Motor neuron (in vitro differentiated cells): ENCODE measurements at regions not wholly inside any gene's neighbourhood (a gene's known extent, or its start where the extent isn't known, plus 50 kb on each side); places are given as distances from the start of the nearest gene placed in this dataset.
A peak's percentile ranks its signal among the peaks of the same experiment; 100 is the strongest.

Source experiments
- ATAC-seq, 8 experiments: fragments of 200-7000 bp; cut with Tn5 transposase; replicated peaks in 6 of 8; 2 replicates each; pipeline ENCODE4 v1.8.0; 2021; ENCODE audit warnings: mild to moderate bottlenecking in 8 of 8, moderate library complexity in 8 of 8
- H3K27ac ChIP-seq, 2 donors: fragments of 250-450 bp; sonication (Bioruptor Pico); 2 replicates each; pipeline ENCODE4 v1.9.0; 2021; ENCODE audit warnings: antibody characterized with exemption in 2 of 2, mild to moderate bottlenecking in 2 of 2, moderate library complexity in 1 of 2
- H3K4me1 ChIP-seq, 2 donors: fragments of 250-450 bp; sonication (Bioruptor Pico); replicated peaks in 1 of 2; 2 replicates each; pipeline ENCODE4 v1.6.1; 2021; ENCODE audit warnings: antibody characterized with exemption in 2 of 2, mild to moderate bottlenecking in 2 of 2, moderate library complexity in 1 of 2
- H3K4me3 ChIP-seq, 5 donors: fragments of 250-450 bp; sonication (Bioruptor Pico); 2 replicates each; pipeline ENCODE4 v1.9.0; 2021; ENCODE audit warnings: antibody characterized with exemption in 5 of 5, mild to moderate bottlenecking in 5 of 5, moderate library complexity in 4 of 5
- WGBS, 10 experiments: fragments of 450-650 bp; shearing (Covaris generic); methylation state at CpG; one replicate each; pipeline ENCODE4 v1.0.0; 2022; 5-methylcytosine and 5-hydroxymethylcytosine counted together
- in situ Hi-C, 9 experiments: fragments of 400-800 bp; cut with MboI; loops; one replicate each; pipeline ENCODE4 v1.15.0; 2021; ENCODE audit warnings: low sequenced_read_pairs in 9 of 9, low pct_unique_long_range_greater_than_20kb in 2 of 9; ENCODE audit not compliant: unreplicated experiment in 9 of 9

GRCh38 chr1:112793631-112794565 is 78.8 kb upstream of the PPM1J start:
- in situ Hi-C loops = no loop called here
- Histone ChIP-seq H3K4me1 (peaks cover 0 to 4% of the 10 kb centered on the region in 2 donors), H3K4me3 (no peak overlapping the region), H3K27ac (no peak overlapping the region)
- no peak for ATAC-seq
- WGBS, 10 experiments = 50 to 100% (median 78%) methylated on average over 1 to 10 of the region's 10 CpGs

- H3K27ac ChIP-seq = no peak overlapping the region
- H3K4me3 ChIP-seq = no peak overlapping the region
- in situ Hi-C loops = no loop called here
- ATAC-seq = no peak
- 70 to 100% (median 89%) methylated on average over 3 of the region's 3 CpGs for WGBS, 10 experiments
- H3K4me1 ChIP-seq = no peaks in the 10 kb centered on the region
These were observed 76.6 kb upstream of the PPM1J start for GRCh38 chr1:112791723-112792104.

GRCh38 chr1:112790920-112791722 is 76.0 kb upstream of the PPM1J start:
- in situ Hi-C loops = no loop called here
- Histone ChIP-seq H3K4me1 (no peaks in the 10 kb centered on the region), H3K4me3 (no peak overlapping the region), H3K27ac (no peak overlapping the region)
- peak in 4 of 8 experiments; percentile 12 to 56 (median 26) for ATAC-seq
- 50 to 100% (median 74%) methylated on average over 2 to 10 of the region's 10 CpGs; no CpG with 5 or more reads in 1 of the 10 experiments for WGBS, 10 experiments

GRCh38 chr1:112788561-112788960 is 73.4 kb upstream of the PPM1J start:
- no peaks in the 10 kb centered on the region for H3K4me1 ChIP-seq
- peak in 1 of 8 experiments; percentile 35 for ATAC-seq
- in situ Hi-C loops = no loop called here
- H3K27ac ChIP-seq = no peak overlapping the region
- no peak overlapping the region for H3K4me3 ChIP-seq

- 0 to 100% (median 79%) methylated on average over 1 to 2 of the region's 2 CpGs; no CpG with 5 or more reads in 4 of the 10 experiments for WGBS, 10 experiments
- H3K27ac ChIP-seq = no peak overlapping the region
- no peak overlapping the region for H3K4me3 ChIP-seq
- no peaks in the 10 kb centered on the region for H3K4me1 ChIP-seq
- in situ Hi-C loops = no loop called here
- ATAC-seq = peak in 3 of 8 experiments; percentile 76 to 85 (median 81)
These were observed 72.9 kb upstream of the PPM1J start for GRCh38 chr1:112788054-112788453.

- Histone ChIP-seq H3K4me3 (no peak overlapping the region), H3K27ac (no peak overlapping the region), H3K4me1 (peaks cover 6 to 8% of the 10 kb centered on the region in 2 donors)
- in situ Hi-C loops = no loop called here
- ATAC-seq = no peak
These were observed 67.9 kb upstream of the PPM1J start for GRCh38 chr1:112783059-112783458.

- Histone ChIP-seq H3K4me1 (peaks cover 6 to 8% of the 10 kb centered on the region in 2 donors), H3K4me3 (no peak overlapping the region), H3K27ac (peak overlapping the region; percentile 1 to 33)
- WGBS, 10 experiments = 28 to 67% (median 54%) methylated on average over 2 to 11 of the region's 12 CpGs; no CpG with 5 or more reads in 2 of the 10 experiments
- ATAC-seq = peak; percentile 37 to 80 (median 74)
- in situ Hi-C loops = no loop called here
These were observed 64.8 kb upstream of the PPM1J start for GRCh38 chr1:112779665-112780526.

GRCh38 chr1:112778137-112778536 is 63.0 kb upstream of the PPM1J start:
- in situ Hi-C loops = no loop called here
- peaks cover 6 to 8% of the 10 kb centered on the region in 2 donors for H3K4me1 ChIP-seq
- no peak overlapping the region for H3K4me3 ChIP-seq
- ATAC-seq = peak in 3 of 8 experiments; percentile 27 to 97 (median 97)
- 29 to 100% (median 75%) methylated on average over 1 of the region's 1 CpG; no CpG with 5 or more reads in 5 of the 10 experiments for WGBS, 10 experiments
- no peak overlapping the region for H3K27ac ChIP-seq

- Histone ChIP-seq H3K27ac (no peak overlapping the region), H3K4me3 (no peak overlapping the region), H3K4me1 (peaks cover 6 to 8% of the 10 kb centered on the region in 2 donors)
- in situ Hi-C loops = no loop called here
- 60 to 100% (median 76%) methylated on average over 1 to 3 of the region's 3 CpGs; no CpG with 5 or more reads in 4 of the 10 experiments for WGBS, 10 experiments
- no peak for ATAC-seq
These were observed 61.6 kb upstream of the PPM1J start for GRCh38 chr1:112776688-112777087.

- WGBS, 10 experiments = 38 to 96% (median 81%) methylated on average over 1 to 4 of the region's 4 CpGs
These were observed 57.6 kb upstream of the PPM1J start for GRCh38 chr1:112772781-112773180.

GRCh38 chr1:112770724-112771123 is 55.6 kb upstream of the PPM1J start:
- Histone ChIP-seq H3K4me1 (no peaks in the 10 kb centered on the region), H3K4me3 (no peak overlapping the region), H3K27ac (no peak overlapping the region)
- no peak for ATAC-seq
- 20 to 82% (median 51%) methylated on average over 1 to 4 of the region's 4 CpGs; no CpG with 5 or more reads in 2 of the 10 experiments for WGBS, 10 experiments
- in situ Hi-C loops = no loop called here

More at GRCh38 chr1:112772781-112773180, 57.6 kb upstream of the PPM1J start:
- no peak for ATAC-seq
- no peak overlapping the region for H3K27ac ChIP-seq
- no peaks in the 10 kb centered on the region for H3K4me1 ChIP-seq
- in situ Hi-C loops = no loop called here
- H3K4me3 ChIP-seq = no peak overlapping the region

GRCh38 chr1:112769611-112770010 is 54.5 kb upstream of the PPM1J start:
- no peak for ATAC-seq
- 28 to 83% (median 74%) methylated on average over 3 to 4 of the region's 4 CpGs; no CpG with 5 or more reads in 3 of the 10 experiments for WGBS, 10 experiments
- no peaks in the 10 kb centered on the region for H3K4me1 ChIP-seq
- H3K4me3 ChIP-seq = no peak overlapping the region
- no peak overlapping the region for H3K27ac ChIP-seq
- in situ Hi-C loops = no loop called here
